ENCODE measurements at regions not wholly inside any gene's neighbourhood (a gene's known extent, or its start where the extent isn't known, plus 50 kb on each side); places are given as distances from the start of the nearest gene placed in this dataset.

DNA sequence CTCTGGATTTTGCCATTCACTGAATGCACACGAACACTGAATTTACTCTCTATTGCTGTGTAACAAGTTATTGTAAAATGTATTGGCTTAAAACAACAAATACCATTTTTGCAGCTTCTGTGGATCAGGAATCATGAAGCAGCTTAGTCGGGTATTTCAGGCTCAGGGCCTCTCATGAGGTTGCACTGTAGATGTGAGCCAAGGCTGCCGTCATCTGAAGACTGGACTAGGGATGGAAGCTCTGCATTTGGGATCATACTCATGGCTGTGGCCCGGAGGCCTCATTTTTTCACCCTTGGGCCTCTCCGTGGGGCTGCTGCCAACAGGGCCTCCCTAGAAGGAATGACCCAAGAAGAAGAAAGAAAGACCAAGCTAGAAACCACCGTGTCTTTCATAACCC, 492.4 kb upstream of the CDH4 start:
- CTCF ChIA-PET (ENCODE audit: unreplicated experiment) = no interaction called here
- DNase-seq (ENCODE audit: low spot score) = no peak
- intact Hi-C loops (cut with micrococcal nuclease; ENCODE audit: unreplicated experiment) = no loop called here
- Histone ChIP-seq H3K9me2 (ENCODE audit: insufficient read depth, low read length) (no peaks in the 10 kb centered on the region), H3K9me3 (ENCODE audit: low read length) (no peaks in the 10 kb centered on the region), H3K36me3 (ENCODE audit: insufficient read depth, low read length) (no peaks in the 10 kb centered on the region), H3K4me2 (ENCODE audit: low read length) (no peak overlapping the region), H3K4me3 (ENCODE audit: low read depth, low read length, poor library complexity, severe bottlenecking) (no peak overlapping the region), H2AFZ (ENCODE audit: low read length) (no peak overlapping the region), H3K4me1 (ENCODE audit: insufficient read depth, low read length, poor library complexity, severe bottlenecking) (no peaks in the 10 kb centered on the region), H3K27ac (ENCODE audit: low read depth, low read length, poor library complexity, severe bottlenecking) (no peak overlapping the region), H3K79me2 (ENCODE audit: insufficient read depth, low read depth, low read length) (no peaks in the 10 kb centered on the region), H4K20me1 (ENCODE audit: insufficient read depth, low read length) (no peaks in the 10 kb centered on the region)
- POLR2A ChIA-PET = interaction anchor here (0.9 kb wide), 1 partner anchor 9 kb away, joined by 3 read pairs; no protein-coding TSS in a partner anchor
- TF ChIP-seq, protein P1, sequence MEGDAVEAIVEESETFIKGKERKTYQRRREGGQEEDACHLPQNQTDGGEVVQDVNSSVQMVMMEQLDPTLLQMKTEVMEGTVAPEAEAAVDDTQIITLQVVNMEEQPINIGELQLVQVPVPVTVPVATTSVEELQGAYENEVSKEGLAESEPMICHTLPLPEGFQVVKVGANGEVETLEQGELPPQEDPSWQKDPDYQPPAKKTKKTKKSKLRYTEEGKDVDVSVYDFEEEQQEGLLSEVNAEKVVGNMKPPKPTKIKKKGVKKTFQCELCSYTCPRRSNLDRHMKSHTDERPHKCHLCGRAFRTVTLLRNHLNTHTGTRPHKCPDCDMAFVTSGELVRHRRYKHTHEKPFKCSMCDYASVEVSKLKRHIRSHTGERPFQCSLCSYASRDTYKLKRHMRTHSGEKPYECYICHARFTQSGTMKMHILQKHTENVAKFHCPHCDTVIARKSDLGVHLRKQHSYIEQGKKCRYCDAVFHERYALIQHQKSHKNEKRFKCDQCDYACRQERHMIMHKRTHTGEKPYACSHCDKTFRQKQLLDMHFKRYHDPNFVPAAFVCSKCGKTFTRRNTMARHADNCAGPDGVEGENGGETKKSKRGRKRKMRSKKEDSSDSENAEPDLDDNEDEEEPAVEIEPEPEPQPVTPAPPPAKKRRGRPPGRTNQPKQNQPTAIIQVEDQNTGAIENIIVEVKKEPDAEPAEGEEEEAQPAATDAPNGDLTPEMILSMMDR (conservative IDR thresholded peaks at IDR 0.05; ENCODE audit: low read length) = no peak
- TF ChIP-seq EZH2phosphoT487 (IDR thresholded peaks at IDR 0.05; ENCODE audit: borderline replicate concordance, low read depth, low read length) = no peak
- no TSS peak for BruUV-seq (replicated peaks)

DNA sequence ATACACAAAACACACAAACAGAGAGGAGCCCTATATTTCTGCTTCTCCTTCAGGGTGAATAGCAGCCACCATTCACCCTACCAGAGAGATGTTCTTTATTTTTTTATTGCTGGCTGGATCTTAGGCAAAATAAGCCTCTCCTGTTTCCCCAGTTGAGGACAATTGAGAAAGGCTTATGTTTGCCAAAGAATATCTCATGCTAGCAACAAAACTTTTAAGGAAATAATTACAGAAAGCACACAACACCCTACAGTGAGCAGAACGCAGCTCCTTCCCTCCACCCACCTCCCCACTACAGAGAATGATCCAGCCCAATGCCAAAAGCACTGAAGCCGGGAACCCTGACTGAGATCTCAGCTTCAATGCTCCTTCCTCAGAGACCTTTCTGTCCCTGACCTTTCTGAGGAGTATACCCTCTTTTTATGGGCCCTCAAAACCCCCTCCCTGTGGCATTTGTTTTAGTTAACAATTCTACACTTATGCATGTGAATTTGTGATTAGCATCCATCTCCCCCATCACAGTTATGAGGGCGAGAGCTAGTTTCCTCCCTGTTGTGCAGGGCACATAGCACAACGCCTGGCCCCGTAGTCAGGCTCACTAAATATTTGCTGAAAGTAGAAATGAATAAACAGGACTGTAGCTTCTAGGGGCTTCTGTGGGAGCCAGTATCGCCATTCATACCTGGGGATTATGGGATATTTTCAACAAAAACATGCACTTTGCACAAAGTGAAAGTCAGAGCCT, 491.6 kb upstream of the CDH4 start:
- CTCF ChIA-PET (ENCODE audit: unreplicated experiment) = no interaction called here
- POLR2A ChIA-PET = interaction anchor here (0.9 kb wide), 1 partner anchor 8 kb away, joined by 3 read pairs; no protein-coding TSS in a partner anchor
- DNase-seq (ENCODE audit: low spot score) = no peak
- Histone ChIP-seq H4K20me1 (ENCODE audit: insufficient read depth, low read length) (no peaks in the 10 kb centered on the region), H2AFZ (ENCODE audit: low read length) (no peak overlapping the region), H3K9me3 (ENCODE audit: low read length) (no peaks in the 10 kb centered on the region), H3K9me2 (ENCODE audit: insufficient read depth, low read length) (no peaks in the 10 kb centered on the region), H3K4me2 (ENCODE audit: low read length) (no peak overlapping the region), H3K27ac (ENCODE audit: low read depth, low read length, poor library complexity, severe bottlenecking) (no peak overlapping the region), H3K4me1 (ENCODE audit: insufficient read depth, low read length, poor library complexity, severe bottlenecking) (no peaks in the 10 kb centered on the region), H3K36me3 (ENCODE audit: insufficient read depth, low read length) (no peaks in the 10 kb centered on the region), H3K79me2 (ENCODE audit: insufficient read depth, low read depth, low read length) (no peaks in the 10 kb centered on the region), H3K4me3 (ENCODE audit: low read depth, low read length, poor library complexity, severe bottlenecking) (no peak overlapping the region)
- intact Hi-C loops (cut with micrococcal nuclease; ENCODE audit: unreplicated experiment) = no loop called here
- no peak for TF ChIP-seq EZH2phosphoT487 (IDR thresholded peaks at IDR 0.05; ENCODE audit: borderline replicate concordance, low read depth, low read length)
- TF ChIP-seq, protein P1 (conservative IDR thresholded peaks at IDR 0.05; ENCODE audit: low read length) = no peak
- no TSS peak for BruUV-seq (replicated peaks)

DNA sequence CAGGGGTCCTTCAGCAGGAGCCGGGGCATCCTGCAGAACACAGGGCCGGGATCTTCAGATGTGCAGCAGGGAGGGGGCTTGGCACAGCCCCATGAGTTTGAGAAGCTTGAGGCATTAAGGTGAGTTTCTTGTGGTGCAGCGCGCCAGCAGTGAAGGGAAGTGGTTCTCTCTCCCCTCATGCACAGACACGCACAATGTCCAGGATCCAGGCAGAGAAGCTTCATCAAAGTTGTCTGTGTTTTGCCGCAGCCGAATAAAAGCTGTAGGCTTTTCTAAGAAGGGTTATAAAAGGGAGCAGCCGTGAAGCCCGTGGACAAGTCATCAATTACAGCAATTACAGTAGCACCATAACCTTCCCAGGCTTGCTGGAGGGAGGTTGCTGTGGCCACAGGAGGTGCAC, 491.0 kb upstream of the CDH4 start:
- Histone ChIP-seq H3K27ac (ENCODE audit: low read depth, low read length, poor library complexity, severe bottlenecking) (no peak overlapping the region), H3K9me3 (ENCODE audit: low read length) (no peaks in the 10 kb centered on the region), H3K4me3 (ENCODE audit: low read depth, low read length, poor library complexity, severe bottlenecking) (no peak overlapping the region), H3K4me2 (ENCODE audit: low read length) (no peak overlapping the region), H4K20me1 (ENCODE audit: insufficient read depth, low read length) (no peaks in the 10 kb centered on the region), H2AFZ (ENCODE audit: low read length) (no peak overlapping the region), H3K36me3 (ENCODE audit: insufficient read depth, low read length) (no peaks in the 10 kb centered on the region), H3K4me1 (ENCODE audit: insufficient read depth, low read length, poor library complexity, severe bottlenecking) (no peaks in the 10 kb centered on the region), H3K9me2 (ENCODE audit: insufficient read depth, low read length) (no peaks in the 10 kb centered on the region), H3K79me2 (ENCODE audit: insufficient read depth, low read depth, low read length) (no peaks in the 10 kb centered on the region)
- intact Hi-C loops (cut with micrococcal nuclease; ENCODE audit: unreplicated experiment) = no loop called here
- BruUV-seq (replicated peaks) = no TSS peak
- ChIA-PET POLR2A (no interaction called here), CTCF (ENCODE audit: unreplicated experiment) (no interaction called here)
- TF ChIP-seq EZH2phosphoT487 (IDR thresholded peaks at IDR 0.05; ENCODE audit: borderline replicate concordance, low read depth, low read length) = no peak
- TF ChIP-seq, protein P1 (conservative IDR thresholded peaks at IDR 0.05; ENCODE audit: low read length) = no peak
- no peak for DNase-seq (ENCODE audit: low spot score)

All from OCI-LY7 (cell line).